ENCODE measurements at regions not wholly inside any gene's neighbourhood (a gene's known extent, or its start where the extent isn't known, plus 50 kb on each side); places are given as distances from the start of the nearest gene placed in this dataset.

DNA sequence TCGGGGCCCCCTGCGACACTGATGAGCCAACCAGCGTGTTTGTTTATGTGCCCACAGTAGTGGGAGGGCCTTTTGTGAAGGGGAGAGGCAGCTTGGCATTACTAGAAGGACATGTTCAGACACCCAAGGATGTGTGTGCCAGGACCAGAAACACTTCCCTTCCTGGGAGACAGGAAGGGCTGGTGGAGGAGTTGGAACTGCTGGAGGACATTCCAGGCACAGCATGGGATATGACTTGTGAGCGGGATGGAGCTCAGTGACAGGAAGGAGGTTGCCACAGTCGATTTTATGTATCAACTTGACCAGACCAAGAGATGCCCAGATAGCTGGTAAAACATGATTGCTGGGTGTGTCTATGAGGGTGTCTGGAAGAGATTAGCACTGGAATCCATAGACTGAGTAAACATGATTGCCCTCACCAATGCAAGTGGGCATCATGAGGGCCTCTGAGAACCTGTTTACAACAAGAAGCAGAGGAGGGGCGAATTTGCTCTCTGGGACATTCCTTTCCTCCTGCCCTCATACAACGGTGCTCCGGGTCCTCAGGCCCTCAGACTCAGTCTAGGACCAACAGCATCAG is 106.4 kb upstream of the TLE3 start:
- TF ChIP-seq, protein P1, sequence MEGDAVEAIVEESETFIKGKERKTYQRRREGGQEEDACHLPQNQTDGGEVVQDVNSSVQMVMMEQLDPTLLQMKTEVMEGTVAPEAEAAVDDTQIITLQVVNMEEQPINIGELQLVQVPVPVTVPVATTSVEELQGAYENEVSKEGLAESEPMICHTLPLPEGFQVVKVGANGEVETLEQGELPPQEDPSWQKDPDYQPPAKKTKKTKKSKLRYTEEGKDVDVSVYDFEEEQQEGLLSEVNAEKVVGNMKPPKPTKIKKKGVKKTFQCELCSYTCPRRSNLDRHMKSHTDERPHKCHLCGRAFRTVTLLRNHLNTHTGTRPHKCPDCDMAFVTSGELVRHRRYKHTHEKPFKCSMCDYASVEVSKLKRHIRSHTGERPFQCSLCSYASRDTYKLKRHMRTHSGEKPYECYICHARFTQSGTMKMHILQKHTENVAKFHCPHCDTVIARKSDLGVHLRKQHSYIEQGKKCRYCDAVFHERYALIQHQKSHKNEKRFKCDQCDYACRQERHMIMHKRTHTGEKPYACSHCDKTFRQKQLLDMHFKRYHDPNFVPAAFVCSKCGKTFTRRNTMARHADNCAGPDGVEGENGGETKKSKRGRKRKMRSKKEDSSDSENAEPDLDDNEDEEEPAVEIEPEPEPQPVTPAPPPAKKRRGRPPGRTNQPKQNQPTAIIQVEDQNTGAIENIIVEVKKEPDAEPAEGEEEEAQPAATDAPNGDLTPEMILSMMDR (IDR thresholded peaks at IDR 0.05; ENCODE audit: poor library complexity, severe bottlenecking), result no peak
- TF ChIP-seq POLR2AphosphoS5 (IDR thresholded peaks at IDR 0.05) (no peak), SMC3 (conservative IDR thresholded peaks at IDR 0.05; ENCODE audit: poor library complexity) (no peak), EP300 (conservative IDR thresholded peaks at IDR 0.05; ENCODE audit: poor library complexity, severe bottlenecking) (no peak), TAF1 (IDR thresholded peaks at IDR 0.05; ENCODE audit: low read depth) (no peak), RAD21 (conservative IDR thresholded peaks at IDR 0.05) (no peak)
- TF ChIP-seq, protein P2, sequence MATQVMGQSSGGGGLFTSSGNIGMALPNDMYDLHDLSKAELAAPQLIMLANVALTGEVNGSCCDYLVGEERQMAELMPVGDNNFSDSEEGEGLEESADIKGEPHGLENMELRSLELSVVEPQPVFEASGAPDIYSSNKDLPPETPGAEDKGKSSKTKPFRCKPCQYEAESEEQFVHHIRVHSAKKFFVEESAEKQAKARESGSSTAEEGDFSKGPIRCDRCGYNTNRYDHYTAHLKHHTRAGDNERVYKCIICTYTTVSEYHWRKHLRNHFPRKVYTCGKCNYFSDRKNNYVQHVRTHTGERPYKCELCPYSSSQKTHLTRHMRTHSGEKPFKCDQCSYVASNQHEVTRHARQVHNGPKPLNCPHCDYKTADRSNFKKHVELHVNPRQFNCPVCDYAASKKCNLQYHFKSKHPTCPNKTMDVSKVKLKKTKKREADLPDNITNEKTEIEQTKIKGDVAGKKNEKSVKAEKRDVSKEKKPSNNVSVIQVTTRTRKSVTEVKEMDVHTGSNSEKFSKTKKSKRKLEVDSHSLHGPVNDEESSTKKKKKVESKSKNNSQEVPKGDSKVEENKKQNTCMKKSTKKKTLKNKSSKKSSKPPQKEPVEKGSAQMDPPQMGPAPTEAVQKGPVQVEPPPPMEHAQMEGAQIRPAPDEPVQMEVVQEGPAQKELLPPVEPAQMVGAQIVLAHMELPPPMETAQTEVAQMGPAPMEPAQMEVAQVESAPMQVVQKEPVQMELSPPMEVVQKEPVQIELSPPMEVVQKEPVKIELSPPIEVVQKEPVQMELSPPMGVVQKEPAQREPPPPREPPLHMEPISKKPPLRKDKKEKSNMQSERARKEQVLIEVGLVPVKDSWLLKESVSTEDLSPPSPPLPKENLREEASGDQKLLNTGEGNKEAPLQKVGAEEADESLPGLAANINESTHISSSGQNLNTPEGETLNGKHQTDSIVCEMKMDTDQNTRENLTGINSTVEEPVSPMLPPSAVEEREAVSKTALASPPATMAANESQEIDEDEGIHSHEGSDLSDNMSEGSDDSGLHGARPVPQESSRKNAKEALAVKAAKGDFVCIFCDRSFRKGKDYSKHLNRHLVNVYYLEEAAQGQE (IDR thresholded peaks at IDR 0.05; ENCODE audit: borderline replicate concordance), result no peak

Measured in neural cell (in vitro differentiated cells).